ENCODE measurements at regions not wholly inside any gene's neighbourhood (a gene's known extent, or its start where the extent isn't known, plus 50 kb on each side); places are given as distances from the start of the nearest gene placed in this dataset.

DNA sequence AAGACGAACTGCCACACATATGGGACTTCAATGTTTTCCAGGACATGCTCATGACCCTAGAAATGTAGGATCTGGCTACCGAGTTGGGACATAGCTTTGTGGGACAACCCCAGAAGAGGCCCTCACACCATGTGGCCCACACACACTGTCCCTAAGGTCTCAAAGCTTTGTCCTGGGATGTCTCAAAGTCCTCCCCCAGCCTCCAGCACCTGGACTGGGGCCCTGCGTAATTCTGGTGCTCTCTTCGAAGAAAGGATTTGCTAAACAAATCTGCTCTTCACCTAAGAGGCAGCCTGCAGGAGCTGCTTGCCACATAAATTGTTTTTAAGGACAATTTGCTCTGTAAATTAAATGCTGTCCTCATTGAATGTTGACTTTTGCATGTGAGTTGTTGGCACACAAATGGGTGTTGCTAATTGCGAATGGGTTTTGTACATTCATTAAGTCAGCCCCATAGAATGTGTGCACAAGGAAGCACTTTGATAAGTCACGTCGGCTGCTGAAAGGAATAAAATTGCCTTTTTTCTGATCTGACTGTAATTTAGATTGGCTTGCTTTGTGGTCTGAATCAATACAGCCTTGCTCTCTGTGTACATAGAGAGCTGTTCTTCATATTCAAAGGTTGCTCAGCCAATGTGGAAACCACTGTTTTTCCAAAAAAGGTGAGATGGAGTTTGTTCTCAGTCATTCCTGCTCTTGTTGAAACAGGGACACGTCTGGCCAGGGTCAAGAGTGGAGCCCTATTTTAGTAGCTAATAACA lies 161.6 kb upstream of the PWP1 start (continued):
- TF ChIP-seq, protein P1, sequence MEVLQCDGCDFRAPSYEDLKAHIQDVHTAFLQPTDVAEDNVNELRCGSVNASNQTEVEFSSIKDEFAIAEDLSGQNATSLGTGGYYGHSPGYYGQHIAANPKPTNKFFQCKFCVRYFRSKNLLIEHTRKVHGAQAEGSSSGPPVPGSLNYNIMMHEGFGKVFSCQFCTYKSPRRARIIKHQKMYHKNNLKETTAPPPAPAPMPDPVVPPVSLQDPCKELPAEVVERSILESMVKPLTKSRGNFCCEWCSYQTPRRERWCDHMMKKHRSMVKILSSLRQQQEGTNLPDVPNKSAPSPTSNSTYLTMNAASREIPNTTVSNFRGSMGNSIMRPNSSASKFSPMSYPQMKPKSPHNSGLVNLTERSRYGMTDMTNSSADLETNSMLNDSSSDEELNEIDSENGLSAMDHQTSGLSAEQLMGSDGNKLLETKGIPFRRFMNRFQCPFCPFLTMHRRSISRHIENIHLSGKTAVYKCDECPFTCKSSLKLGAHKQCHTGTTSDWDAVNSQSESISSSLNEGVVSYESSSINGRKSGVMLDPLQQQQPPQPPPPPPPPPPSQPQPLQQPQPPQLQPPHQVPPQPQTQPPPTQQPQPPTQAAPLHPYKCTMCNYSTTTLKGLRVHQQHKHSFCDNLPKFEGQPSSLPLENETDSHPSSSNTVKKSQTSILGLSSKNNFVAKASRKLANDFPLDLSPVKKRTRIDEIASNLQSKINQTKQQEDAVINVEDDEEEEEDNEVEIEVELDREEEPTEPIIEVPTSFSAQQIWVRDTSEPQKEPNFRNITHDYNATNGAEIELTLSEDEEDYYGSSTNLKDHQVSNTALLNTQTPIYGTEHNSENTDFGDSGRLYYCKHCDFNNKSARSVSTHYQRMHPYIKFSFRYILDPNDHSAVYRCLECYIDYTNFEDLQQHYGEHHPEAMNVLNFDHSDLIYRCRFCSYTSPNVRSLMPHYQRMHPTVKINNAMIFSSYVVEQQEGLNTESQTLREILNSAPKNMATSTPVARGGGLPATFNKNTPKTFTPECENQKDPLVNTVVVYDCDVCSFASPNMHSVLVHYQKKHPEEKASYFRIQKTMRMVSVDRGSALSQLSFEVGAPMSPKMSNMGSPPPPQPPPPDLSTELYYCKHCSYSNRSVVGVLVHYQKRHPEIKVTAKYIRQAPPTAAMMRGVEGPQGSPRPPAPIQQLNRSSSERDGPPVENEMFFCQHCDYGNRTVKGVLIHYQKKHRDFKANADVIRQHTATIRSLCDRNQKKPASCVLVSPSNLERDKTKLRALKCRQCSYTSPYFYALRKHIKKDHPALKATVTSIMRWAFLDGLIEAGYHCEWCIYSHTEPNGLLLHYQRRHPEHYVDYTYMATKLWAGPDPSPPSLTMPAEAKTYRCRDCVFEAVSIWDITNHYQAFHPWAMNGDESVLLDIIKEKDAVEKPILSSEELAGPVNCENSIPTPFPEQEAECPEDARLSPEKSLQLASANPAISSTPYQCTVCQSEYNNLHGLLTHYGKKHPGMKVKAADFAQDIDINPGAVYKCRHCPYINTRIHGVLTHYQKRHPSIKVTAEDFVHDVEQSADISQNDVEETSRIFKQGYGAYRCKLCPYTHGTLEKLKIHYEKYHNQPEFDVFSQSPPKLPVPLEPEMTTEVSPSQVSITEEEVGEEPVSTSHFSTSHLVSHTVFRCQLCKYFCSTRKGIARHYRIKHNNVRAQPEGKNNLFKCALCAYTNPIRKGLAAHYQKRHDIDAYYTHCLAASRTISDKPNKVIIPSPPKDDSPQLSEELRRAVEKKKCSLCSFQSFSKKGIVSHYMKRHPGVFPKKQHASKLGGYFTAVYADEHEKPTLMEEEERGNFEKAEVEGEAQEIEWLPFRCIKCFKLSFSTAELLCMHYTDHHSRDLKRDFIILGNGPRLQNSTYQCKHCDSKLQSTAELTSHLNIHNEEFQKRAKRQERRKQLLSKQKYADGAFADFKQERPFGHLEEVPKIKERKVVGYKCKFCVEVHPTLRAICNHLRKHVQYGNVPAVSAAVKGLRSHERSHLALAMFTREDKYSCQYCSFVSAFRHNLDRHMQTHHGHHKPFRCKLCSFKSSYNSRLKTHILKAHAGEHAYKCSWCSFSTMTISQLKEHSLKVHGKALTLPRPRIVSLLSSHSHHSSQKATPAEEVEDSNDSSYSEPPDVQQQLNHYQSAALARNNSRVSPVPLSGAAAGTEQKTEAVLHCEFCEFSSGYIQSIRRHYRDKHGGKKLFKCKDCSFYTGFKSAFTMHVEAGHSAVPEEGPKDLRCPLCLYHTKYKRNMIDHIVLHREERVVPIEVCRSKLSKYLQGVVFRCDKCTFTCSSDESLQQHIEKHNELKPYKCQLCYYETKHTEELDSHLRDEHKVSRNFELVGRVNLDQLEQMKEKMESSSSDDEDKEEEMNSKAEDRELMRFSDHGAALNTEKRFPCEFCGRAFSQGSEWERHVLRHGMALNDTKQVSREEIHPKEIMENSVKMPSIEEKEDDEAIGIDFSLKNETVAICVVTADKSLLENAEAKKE (CRISPR knock-in tag; IDR thresholded peaks at IDR 0.05), result no peak
- TF ChIP-seq EZH2 (IDR thresholded peaks at IDR 0.05; ENCODE audit: low read depth, unreplicated experiment) (no peak), EZH2phosphoT487 (IDR thresholded peaks at IDR 0.05; ENCODE audit: unreplicated experiment) (no peak), JUNB (IDR thresholded peaks at IDR 0.05; ENCODE audit: unreplicated experiment) (no peak)

DNA sequence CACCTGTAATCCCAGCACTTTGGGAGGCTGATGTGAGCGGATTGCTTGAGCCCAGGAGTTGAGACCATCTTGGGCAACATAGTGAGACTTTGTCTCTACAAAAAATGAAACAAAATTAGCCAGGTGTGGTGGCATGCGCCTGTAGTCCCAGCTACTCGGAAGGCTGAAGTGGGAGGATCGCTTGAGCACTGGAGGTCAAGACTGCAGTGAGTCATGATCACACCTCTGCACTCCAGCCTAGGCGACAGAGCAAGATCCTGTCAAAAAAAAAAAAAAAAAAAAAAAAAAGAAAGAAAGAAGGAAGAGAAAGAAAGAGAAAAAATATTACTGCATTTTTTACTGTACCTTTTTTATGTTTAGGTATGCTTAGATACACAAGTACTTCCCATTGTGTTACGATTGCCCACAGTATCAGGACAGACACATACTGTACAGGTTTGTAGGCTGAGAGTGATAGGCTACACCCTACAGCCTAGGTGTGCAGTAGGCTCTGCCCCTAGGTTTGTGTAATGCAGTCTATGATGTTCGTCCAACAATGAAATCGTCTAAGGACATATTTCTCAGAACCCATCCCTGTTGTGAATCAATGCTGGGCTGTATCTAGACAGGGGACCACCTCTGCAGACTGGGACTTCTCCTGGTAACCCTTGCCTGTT lies 160.4 kb upstream of the PWP1 start:
- no peaks in the 10 kb centered on the region for H3F3A ChIP-seq (replicated peaks; ENCODE audit: low read depth)
- no peak overlapping the region for H3K4me3 ChIP-seq
- Mint-ChIP-seq H3K36me3 (ENCODE audit: low read depth) (no peaks in the 10 kb centered on the region), H3K27me3 (ENCODE audit: insufficient read depth, low read depth, poor library complexity) (no peaks in the 10 kb centered on the region), H3K9me3 (no peaks in the 10 kb centered on the region), H3K4me3 (no peak overlapping the region), H3K4me1 (peaks cover 3% of the 10 kb centered on the region; the same call in 1 of the 3 replicates), H3K27ac (no peak overlapping the region)
- no peak for ATAC-seq
- 0 out of 2 replicates have a peak, but pooled peaks cover 2% of the 10 kb centered on the region for H3K4me1 ChIP-seq (ENCODE audit: insufficient read depth)
- no peak overlapping the region for H2AFZ ChIP-seq
- H3K79me2 ChIP-seq (replicated peaks; ENCODE audit: insufficient read depth), result no peaks in the 10 kb centered on the region
- no peak overlapping the region for H3K4me2 ChIP-seq
- no peaks in the 10 kb centered on the region for H3K27me3 ChIP-seq (ENCODE audit: insufficient read depth)
- H3K9me2 ChIP-seq (ENCODE audit: insufficient read depth), result no peaks in the 10 kb centered on the region
- H4K20me1 ChIP-seq (replicated peaks; ENCODE audit: insufficient read depth), result no peaks in the 10 kb centered on the region
- no peaks in the 10 kb centered on the region for H3K36me3 ChIP-seq (ENCODE audit: insufficient read depth)
- H3K27ac ChIP-seq (ENCODE audit: low read depth), result no peak overlapping the region
- no peak for DNase-seq (ENCODE audit: low spot score)
- TF ChIP-seq ZNF331 (CRISPR knock-in tag; IDR thresholded peaks at IDR 0.05; ENCODE audit: low read depth), result no peak
- no peak for TF ChIP-seq EZH2 (IDR thresholded peaks at IDR 0.05; ENCODE audit: low read depth, unreplicated experiment)
- TF ChIP-seq STAT1 (IDR thresholded peaks at IDR 0.05; ENCODE audit: unreplicated experiment), result no peak
- TF ChIP-seq, protein P2, sequence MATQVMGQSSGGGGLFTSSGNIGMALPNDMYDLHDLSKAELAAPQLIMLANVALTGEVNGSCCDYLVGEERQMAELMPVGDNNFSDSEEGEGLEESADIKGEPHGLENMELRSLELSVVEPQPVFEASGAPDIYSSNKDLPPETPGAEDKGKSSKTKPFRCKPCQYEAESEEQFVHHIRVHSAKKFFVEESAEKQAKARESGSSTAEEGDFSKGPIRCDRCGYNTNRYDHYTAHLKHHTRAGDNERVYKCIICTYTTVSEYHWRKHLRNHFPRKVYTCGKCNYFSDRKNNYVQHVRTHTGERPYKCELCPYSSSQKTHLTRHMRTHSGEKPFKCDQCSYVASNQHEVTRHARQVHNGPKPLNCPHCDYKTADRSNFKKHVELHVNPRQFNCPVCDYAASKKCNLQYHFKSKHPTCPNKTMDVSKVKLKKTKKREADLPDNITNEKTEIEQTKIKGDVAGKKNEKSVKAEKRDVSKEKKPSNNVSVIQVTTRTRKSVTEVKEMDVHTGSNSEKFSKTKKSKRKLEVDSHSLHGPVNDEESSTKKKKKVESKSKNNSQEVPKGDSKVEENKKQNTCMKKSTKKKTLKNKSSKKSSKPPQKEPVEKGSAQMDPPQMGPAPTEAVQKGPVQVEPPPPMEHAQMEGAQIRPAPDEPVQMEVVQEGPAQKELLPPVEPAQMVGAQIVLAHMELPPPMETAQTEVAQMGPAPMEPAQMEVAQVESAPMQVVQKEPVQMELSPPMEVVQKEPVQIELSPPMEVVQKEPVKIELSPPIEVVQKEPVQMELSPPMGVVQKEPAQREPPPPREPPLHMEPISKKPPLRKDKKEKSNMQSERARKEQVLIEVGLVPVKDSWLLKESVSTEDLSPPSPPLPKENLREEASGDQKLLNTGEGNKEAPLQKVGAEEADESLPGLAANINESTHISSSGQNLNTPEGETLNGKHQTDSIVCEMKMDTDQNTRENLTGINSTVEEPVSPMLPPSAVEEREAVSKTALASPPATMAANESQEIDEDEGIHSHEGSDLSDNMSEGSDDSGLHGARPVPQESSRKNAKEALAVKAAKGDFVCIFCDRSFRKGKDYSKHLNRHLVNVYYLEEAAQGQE (IDR thresholded peaks at IDR 0.05; ENCODE audit: unreplicated experiment), result no peak
- TF ChIP-seq, protein P3, sequence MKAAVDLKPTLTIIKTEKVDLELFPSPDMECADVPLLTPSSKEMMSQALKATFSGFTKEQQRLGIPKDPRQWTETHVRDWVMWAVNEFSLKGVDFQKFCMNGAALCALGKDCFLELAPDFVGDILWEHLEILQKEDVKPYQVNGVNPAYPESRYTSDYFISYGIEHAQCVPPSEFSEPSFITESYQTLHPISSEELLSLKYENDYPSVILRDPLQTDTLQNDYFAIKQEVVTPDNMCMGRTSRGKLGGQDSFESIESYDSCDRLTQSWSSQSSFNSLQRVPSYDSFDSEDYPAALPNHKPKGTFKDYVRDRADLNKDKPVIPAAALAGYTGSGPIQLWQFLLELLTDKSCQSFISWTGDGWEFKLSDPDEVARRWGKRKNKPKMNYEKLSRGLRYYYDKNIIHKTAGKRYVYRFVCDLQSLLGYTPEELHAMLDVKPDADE (IDR thresholded peaks at IDR 0.05), result no peak
- TF ChIP-seq JUNB (IDR thresholded peaks at IDR 0.05; ENCODE audit: unreplicated experiment), result no peak

Data from GM23338 (cell line).